MCF 10A (cell line): ENCODE measurements at regions not wholly inside any gene's neighbourhood (a gene's known extent, or its start where the extent isn't known, plus 50 kb on each side); places are given as distances from the start of the nearest gene placed in this dataset.

Experiments used
- BruUV-seq: library from RNA; stranded (reverse); fragments of 400-500 nt; replicated peaks from 2 replicates; lab custom pipeline; 2021; lab: Mats Ljungman, UMichigan
- CTCF ChIA-PET: fragments of 300-600 bp; sonication (Branson Sonifier 250); formaldehyde crosslinking; extraction: SDS; loops from one replicate; lab custom pipeline; 2021; ENCODE audit warnings: antibody characterized with exemption, inconsistent platforms; lab: Yijun Ruan, JAX
- POLR2A ChIA-PET: fragments of 300-600, 350-650 bp; sonication (Branson Sonifier 250); formaldehyde crosslinking; extraction: SDS; loops from one replicate; lab custom pipeline; 2020; ENCODE audit warnings: antibody characterized with exemption, inconsistent platforms; lab: Yijun Ruan, JAX
- DNase-seq: peaks from one replicate; pipeline ENCODE4 v3.0.0-alpha.2; 2018; ENCODE audit not compliant: unreplicated experiment
- H3K27ac Mint-ChIP-seq: one replicate; pipeline ENCODE4 v1.8.0; 2022; ENCODE audit warnings: mild to moderate bottlenecking, low read depth, mixed read lengths; ENCODE audit not compliant: unreplicated experiment
- H3K27me3 Mint-ChIP-seq: one replicate; pipeline ENCODE4 v1.8.0; 2022; ENCODE audit warnings: mixed read lengths; ENCODE audit not compliant: insufficient read depth, unreplicated experiment
- H3K36me3 Mint-ChIP-seq: one replicate; pipeline ENCODE4 v1.8.0; 2022; ENCODE audit warnings: mild to moderate bottlenecking, moderate library complexity, mixed read lengths; ENCODE audit not compliant: insufficient read depth, unreplicated experiment
- H3K4me1 Mint-ChIP-seq: one replicate; pipeline ENCODE4 v1.8.0; 2022; ENCODE audit warnings: mixed read lengths; ENCODE audit not compliant: insufficient read depth, unreplicated experiment
- H3K4me3 Mint-ChIP-seq: one replicate; pipeline ENCODE4 v1.8.0; 2022; ENCODE audit warnings: mild to moderate bottlenecking, moderate library complexity, mixed read lengths; ENCODE audit not compliant: unreplicated experiment
- H3K9me3 Mint-ChIP-seq: one replicate; pipeline ENCODE4 v1.8.0; 2022; ENCODE audit warnings: mixed read lengths; ENCODE audit not compliant: unreplicated experiment
- CTCF ChIP-seq: fragments of 200-600 bp; IDR thresholded peaks from one replicate; pipeline ENCODE4 v1.8.0; 2022; ENCODE audit warnings: antibody characterized with exemption, mild to moderate bottlenecking; ENCODE audit not compliant: unreplicated experiment
- intact Hi-C: fragments of 100-400 bp; cut with micrococcal nuclease; formaldehyde crosslinking; loops from 2 replicates; pipeline ENCODE4 v1.14.1; 2022

GRCh38 chr2:167702227-167702626 lies 545.2 kb downstream of the STK39 start:
- no TSS peak for BruUV-seq
- DNase-seq: no peak
- H3K27ac Mint-ChIP-seq: no peak overlapping the region
- no peaks in the 10 kb centered on the region for H3K36me3 Mint-ChIP-seq
- no peaks in the 10 kb centered on the region for H3K9me3 Mint-ChIP-seq
- H3K4me1 Mint-ChIP-seq: no peaks in the 10 kb centered on the region
- no peaks in the 10 kb centered on the region for H3K27me3 Mint-ChIP-seq
- intact Hi-C loops: no loop called here
- H3K4me3 Mint-ChIP-seq: no peak overlapping the region
- ChIA-PET CTCF (interaction anchor here (0.6 kb wide), 1 partner anchor 436 kb away, joined by 3 read pairs; no protein-coding TSS in a partner anchor), POLR2A (no interaction called here)
- no peak for TF ChIP-seq CTCF

- BruUV-seq: no TSS peak
- Mint-ChIP-seq H3K9me3 (no peaks in the 10 kb centered on the region), H3K27me3 (no peaks in the 10 kb centered on the region), H3K4me3 (no peak overlapping the region), H3K4me1 (no peaks in the 10 kb centered on the region), H3K27ac (no peak overlapping the region), H3K36me3 (no peaks in the 10 kb centered on the region)
- DNase-seq: no peak
- POLR2A ChIA-PET: no interaction called here
- intact Hi-C loops: no loop called here
- no peak for TF ChIP-seq CTCF
- CTCF ChIA-PET: interaction anchor here (0.6 kb wide), 2 partner anchors 47 to 437 kb away, joined by 3 read pairs; no protein-coding TSS in a partner anchor
These were observed 545.7 kb downstream of the STK39 start for GRCh38 chr2:167701651-167702050.

- ChIA-PET CTCF (interaction anchor here (0.6 kb wide), 1 partner anchor 13 kb away, joined by 3 read pairs; no protein-coding TSS in a partner anchor), POLR2A (no interaction called here)
- Mint-ChIP-seq H3K36me3 (no peaks in the 10 kb centered on the region), H3K27ac (no peak overlapping the region), H3K4me1 (no peaks in the 10 kb centered on the region), H3K27me3 (no peaks in the 10 kb centered on the region), H3K9me3 (no peaks in the 10 kb centered on the region), H3K4me3 (no peak overlapping the region)
- no TSS peak for BruUV-seq
- no peak for TF ChIP-seq CTCF
- DNase-seq: no peak
- intact Hi-C loops: no loop called here
These were observed 549.4 kb downstream of the STK39 start for GRCh38 chr2:167697948-167698347.

GRCh38 chr2:167697194-167697593 lies 550.2 kb downstream of the STK39 start:
- no TSS peak for BruUV-seq
- no peaks in the 10 kb centered on the region for H3K9me3 Mint-ChIP-seq

More at GRCh38 chr2:167697194-167697593, 550.2 kb downstream of the STK39 start:
- Mint-ChIP-seq H3K27ac (no peak overlapping the region), H3K27me3 (no peaks in the 10 kb centered on the region), H3K4me1 (peaks cover under 1% of the 10 kb centered on the region), H3K4me3 (no peak overlapping the region), H3K36me3 (no peaks in the 10 kb centered on the region)
- no peak for TF ChIP-seq CTCF
- POLR2A ChIA-PET: no interaction called here
- intact Hi-C loops: no loop called here
- CTCF ChIA-PET: interaction anchor here (1.7 kb wide), 1 partner anchor 9 kb away, joined by 9 read pairs; no protein-coding TSS in a partner anchor
- DNase-seq: no peak
